ENCODE measurements at regions not wholly inside any gene's neighbourhood (a gene's known extent, or its start where the extent isn't known, plus 50 kb on each side); places are given as distances from the start of the nearest gene placed in this dataset.

- TF ChIP-seq CTCF (IDR thresholded peaks at IDR 0.05) (no peak), POLR2A (IDR thresholded peaks at IDR 0.05; ENCODE audit: low read depth) (no peak)
These were observed 90.7 kb upstream of the FNDC3B start for GRCh38 chr3:171948674-171949073.

Measured in esophagus muscularis mucosa (tissue), 3 donors.